MCF 10A (cell line): ENCODE measurements at regions not wholly inside any gene's neighbourhood (a gene's known extent, or its start where the extent isn't known, plus 50 kb on each side); places are given as distances from the start of the nearest gene placed in this dataset.

Experiments used
- BruUV-seq: library from RNA; stranded (reverse); fragments of 400-500 nt; replicated peaks from 2 replicates; lab custom pipeline; 2021; lab: Mats Ljungman, UMichigan
- CTCF ChIA-PET: fragments of 300-600 bp; sonication (Branson Sonifier 250); formaldehyde crosslinking; extraction: SDS; loops from one replicate; lab custom pipeline; 2021; ENCODE audit warnings: antibody characterized with exemption, inconsistent platforms; lab: Yijun Ruan, JAX
- POLR2A ChIA-PET: fragments of 300-600, 350-650 bp; sonication (Branson Sonifier 250); formaldehyde crosslinking; extraction: SDS; loops from one replicate; lab custom pipeline; 2020; ENCODE audit warnings: antibody characterized with exemption, inconsistent platforms; lab: Yijun Ruan, JAX
- DNase-seq: peaks from one replicate; pipeline ENCODE4 v3.0.0-alpha.2; 2018; ENCODE audit not compliant: unreplicated experiment
- H3K27ac Mint-ChIP-seq: one replicate; pipeline ENCODE4 v1.8.0; 2022; ENCODE audit warnings: mild to moderate bottlenecking, low read depth, mixed read lengths; ENCODE audit not compliant: unreplicated experiment
- H3K27me3 Mint-ChIP-seq: one replicate; pipeline ENCODE4 v1.8.0; 2022; ENCODE audit warnings: mixed read lengths; ENCODE audit not compliant: insufficient read depth, unreplicated experiment
- H3K36me3 Mint-ChIP-seq: one replicate; pipeline ENCODE4 v1.8.0; 2022; ENCODE audit warnings: mild to moderate bottlenecking, moderate library complexity, mixed read lengths; ENCODE audit not compliant: insufficient read depth, unreplicated experiment
- H3K4me1 Mint-ChIP-seq: one replicate; pipeline ENCODE4 v1.8.0; 2022; ENCODE audit warnings: mixed read lengths; ENCODE audit not compliant: insufficient read depth, unreplicated experiment
- H3K4me3 Mint-ChIP-seq: one replicate; pipeline ENCODE4 v1.8.0; 2022; ENCODE audit warnings: mild to moderate bottlenecking, moderate library complexity, mixed read lengths; ENCODE audit not compliant: unreplicated experiment
- H3K9me3 Mint-ChIP-seq: one replicate; pipeline ENCODE4 v1.8.0; 2022; ENCODE audit warnings: mixed read lengths; ENCODE audit not compliant: unreplicated experiment
- intact Hi-C: fragments of 100-400 bp; cut with micrococcal nuclease; formaldehyde crosslinking; loops from 2 replicates; pipeline ENCODE4 v1.14.1; 2022
- TF ChIP-seq, protein P1 (sequence below): fragments of 200-600 bp; IDR thresholded peaks from one replicate; pipeline ENCODE4 v1.8.0; 2022; ENCODE audit warnings: antibody characterized with exemption, mild to moderate bottlenecking; ENCODE audit not compliant: unreplicated experiment

DNA sequence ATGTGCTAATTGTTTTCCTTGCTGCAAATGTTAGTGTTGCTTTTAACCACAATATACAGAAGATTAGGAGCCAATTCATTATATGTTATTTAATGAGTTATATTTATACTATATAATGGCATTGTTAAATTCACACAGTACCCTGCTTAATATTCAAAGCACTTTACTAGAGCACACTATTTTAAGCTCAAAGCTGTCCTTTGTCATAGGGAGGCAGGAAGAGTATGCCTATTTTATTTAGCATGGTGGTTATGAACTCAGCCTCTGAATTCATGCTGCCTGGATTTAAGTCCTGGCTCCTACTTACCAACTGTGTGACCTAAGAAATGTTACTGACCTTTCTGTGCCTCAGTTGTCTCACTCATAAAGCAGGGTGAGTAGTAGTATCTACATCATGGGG is 80.5 kb downstream of the FASTKD2 start:
- intact Hi-C loops: no loop called here
- Mint-ChIP-seq H3K27me3 (no peaks in the 10 kb centered on the region), H3K9me3 (no peaks in the 10 kb centered on the region)

DNA sequence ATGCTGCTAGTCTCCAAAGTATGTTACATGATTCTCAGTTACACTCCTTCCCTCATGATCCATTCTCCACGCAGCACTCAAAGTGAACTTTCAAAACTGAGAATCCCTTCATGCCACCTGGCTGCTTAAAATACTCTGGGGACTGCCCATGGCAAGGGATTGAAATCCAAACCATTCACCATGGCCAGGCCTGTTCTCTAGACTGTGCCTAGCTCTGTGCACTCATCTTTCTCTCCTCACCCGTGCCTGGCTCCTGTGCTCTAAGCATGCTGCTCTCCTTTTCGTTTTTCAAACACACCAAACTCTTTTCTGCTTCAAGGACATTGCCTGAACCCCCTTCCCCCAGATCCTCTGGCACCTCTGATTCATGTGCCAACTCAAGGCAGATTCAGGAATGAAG is 80.9 kb downstream of the FASTKD2 start:
- CTCF ChIA-PET: interaction anchor here (0.6 kb wide), 1 partner anchor 137 kb away, joined by 3 read pairs; no protein-coding TSS in a partner anchor
- Mint-ChIP-seq H3K9me3 (no peaks in the 10 kb centered on the region), H3K27me3 (no peaks in the 10 kb centered on the region), H3K4me3 (no peak overlapping the region), H3K36me3 (no peaks in the 10 kb centered on the region), H3K27ac (no peak overlapping the region), H3K4me1 (no peaks in the 10 kb centered on the region)
- no peak for DNase-seq
- no TSS peak for BruUV-seq
- intact Hi-C loops: no loop called here
- TF ChIP-seq, protein P1, sequence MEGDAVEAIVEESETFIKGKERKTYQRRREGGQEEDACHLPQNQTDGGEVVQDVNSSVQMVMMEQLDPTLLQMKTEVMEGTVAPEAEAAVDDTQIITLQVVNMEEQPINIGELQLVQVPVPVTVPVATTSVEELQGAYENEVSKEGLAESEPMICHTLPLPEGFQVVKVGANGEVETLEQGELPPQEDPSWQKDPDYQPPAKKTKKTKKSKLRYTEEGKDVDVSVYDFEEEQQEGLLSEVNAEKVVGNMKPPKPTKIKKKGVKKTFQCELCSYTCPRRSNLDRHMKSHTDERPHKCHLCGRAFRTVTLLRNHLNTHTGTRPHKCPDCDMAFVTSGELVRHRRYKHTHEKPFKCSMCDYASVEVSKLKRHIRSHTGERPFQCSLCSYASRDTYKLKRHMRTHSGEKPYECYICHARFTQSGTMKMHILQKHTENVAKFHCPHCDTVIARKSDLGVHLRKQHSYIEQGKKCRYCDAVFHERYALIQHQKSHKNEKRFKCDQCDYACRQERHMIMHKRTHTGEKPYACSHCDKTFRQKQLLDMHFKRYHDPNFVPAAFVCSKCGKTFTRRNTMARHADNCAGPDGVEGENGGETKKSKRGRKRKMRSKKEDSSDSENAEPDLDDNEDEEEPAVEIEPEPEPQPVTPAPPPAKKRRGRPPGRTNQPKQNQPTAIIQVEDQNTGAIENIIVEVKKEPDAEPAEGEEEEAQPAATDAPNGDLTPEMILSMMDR: no peak
- POLR2A ChIA-PET: no interaction called here

More for the DNA sequence above, 80.5 kb downstream of the FASTKD2 start:
- ChIA-PET POLR2A (no interaction called here), CTCF (no interaction called here)
- H3K4me1 Mint-ChIP-seq: no peaks in the 10 kb centered on the region
- H3K27ac Mint-ChIP-seq: no peak overlapping the region
- no peaks in the 10 kb centered on the region for H3K36me3 Mint-ChIP-seq
- BruUV-seq: no TSS peak
- H3K4me3 Mint-ChIP-seq: no peak overlapping the region
- no peak for DNase-seq
- TF ChIP-seq, protein P1: no peak

DNA sequence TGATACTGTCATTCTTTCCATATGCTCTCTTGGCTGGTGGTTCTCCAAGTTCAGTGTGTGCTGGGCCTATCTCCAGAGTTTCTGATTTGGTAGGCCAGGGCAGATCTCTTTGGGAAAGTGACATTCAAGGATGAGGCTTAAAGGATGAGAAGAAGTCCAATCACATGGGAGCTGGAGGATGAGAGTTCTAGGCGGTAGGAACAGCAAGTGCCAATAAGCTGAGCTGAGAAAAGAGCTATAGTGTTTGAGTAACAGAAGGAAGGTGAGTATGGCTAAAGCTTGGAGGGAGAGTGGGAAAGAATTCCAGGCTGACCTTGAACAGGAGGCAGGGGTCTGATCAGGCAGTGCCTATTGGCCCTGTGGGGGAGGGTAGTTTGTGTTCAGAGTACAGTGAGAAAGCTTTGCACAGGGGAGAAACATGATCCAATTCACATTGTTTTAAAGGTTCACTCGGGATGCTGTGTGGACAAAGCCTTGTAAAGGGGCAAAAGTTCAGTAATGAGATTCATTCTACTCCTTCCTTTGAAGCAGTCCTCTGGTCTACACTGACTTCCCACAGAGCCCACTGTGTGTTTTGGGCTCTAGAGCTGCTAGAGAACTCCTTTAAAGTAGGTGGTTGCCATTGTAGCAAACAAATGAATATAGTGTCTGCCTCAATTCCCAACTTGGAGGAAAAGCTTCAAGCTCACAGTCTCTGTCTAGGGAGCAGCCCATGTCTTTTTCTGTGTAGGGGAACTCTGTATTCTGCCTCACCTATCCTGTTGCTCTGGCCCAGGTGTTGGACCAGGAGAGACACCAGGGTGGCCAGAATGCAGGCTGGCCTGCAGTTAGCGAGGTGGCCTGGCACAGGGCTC is 81.8 kb downstream of the FASTKD2 start:
- no peaks in the 10 kb centered on the region for H3K27me3 Mint-ChIP-seq
- no peak overlapping the region for H3K4me3 Mint-ChIP-seq
- no peaks in the 10 kb centered on the region for H3K36me3 Mint-ChIP-seq
- DNase-seq: no peak
- intact Hi-C loops: no loop called here
- TF ChIP-seq, protein P1: no peak
- ChIA-PET CTCF (interaction anchor here (0.6 kb wide), 1 partner anchor 136 kb away, joined by 3 read pairs; no protein-coding TSS in a partner anchor), POLR2A (no interaction called here)
- no peak overlapping the region for H3K27ac Mint-ChIP-seq
- no peaks in the 10 kb centered on the region for H3K4me1 Mint-ChIP-seq
- no peaks in the 10 kb centered on the region for H3K9me3 Mint-ChIP-seq
- no TSS peak for BruUV-seq

DNA sequence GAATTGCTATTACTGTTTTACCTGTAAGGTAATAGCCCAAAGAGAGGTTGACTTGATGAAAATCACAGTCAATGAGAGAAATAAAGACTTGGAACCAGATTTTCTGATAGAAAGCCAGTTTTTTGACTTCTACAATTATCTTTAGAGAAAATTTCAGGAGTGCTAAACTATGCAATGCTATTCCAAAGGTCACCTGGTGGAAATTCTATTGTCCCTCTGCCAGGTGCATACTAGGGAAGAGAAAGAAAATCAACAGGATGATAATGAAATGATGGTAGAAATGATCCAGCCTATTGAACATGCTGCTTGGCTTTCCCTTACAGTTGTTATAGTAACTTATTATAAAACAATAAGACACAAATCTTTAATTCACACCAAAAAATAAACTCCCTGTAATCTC is 85.0 kb downstream of the FASTKD2 start:
- no peaks in the 10 kb centered on the region for H3K36me3 Mint-ChIP-seq
- no peaks in the 10 kb centered on the region for H3K9me3 Mint-ChIP-seq
- no peak overlapping the region for H3K27ac Mint-ChIP-seq
- ChIA-PET POLR2A (no interaction called here), CTCF (no interaction called here)
- no peaks in the 10 kb centered on the region for H3K27me3 Mint-ChIP-seq
- DNase-seq: no peak
- TF ChIP-seq, protein P1: no peak
- no TSS peak for BruUV-seq
- no peaks in the 10 kb centered on the region for H3K4me1 Mint-ChIP-seq
- intact Hi-C loops: no loop called here
- no peak overlapping the region for H3K4me3 Mint-ChIP-seq
